D341Med (cell line): ENCODE measurements at regions not wholly inside any gene's neighbourhood (a gene's known extent, or its start where the extent isn't known, plus 50 kb on each side); places are given as distances from the start of the nearest gene placed in this dataset.
"Not testable (repeated sequence)": the region's sequence is repeated elsewhere in the genome, so short reads cannot be mapped to it uniquely, and the experiment has no call there.

Experiments
- DNase-seq: peaks from one replicate; pipeline ENCODE4 v3.0.0; 2012; ENCODE audit warnings: low spot score

DNA sequence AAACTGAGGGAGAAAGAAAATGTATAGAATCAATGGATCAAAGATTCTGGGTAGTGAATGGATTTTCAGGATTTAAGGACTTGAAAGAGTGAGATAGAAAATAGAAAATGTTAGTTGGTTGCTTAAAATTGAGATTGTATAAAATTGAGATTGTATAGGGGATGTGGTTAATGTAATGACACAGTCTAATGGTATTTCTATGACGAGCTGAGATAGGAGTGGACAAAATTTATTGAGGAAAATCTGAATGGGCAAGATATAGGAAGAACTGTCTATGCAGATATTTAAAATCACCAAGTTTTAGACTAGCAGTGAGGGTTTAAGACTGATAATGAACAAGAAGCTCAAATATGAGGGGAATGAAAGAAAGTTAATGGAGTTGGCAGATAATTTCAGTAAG, 406.6 kb downstream of the NYAP2 start:
- DNase-seq, result no peak

DNA sequence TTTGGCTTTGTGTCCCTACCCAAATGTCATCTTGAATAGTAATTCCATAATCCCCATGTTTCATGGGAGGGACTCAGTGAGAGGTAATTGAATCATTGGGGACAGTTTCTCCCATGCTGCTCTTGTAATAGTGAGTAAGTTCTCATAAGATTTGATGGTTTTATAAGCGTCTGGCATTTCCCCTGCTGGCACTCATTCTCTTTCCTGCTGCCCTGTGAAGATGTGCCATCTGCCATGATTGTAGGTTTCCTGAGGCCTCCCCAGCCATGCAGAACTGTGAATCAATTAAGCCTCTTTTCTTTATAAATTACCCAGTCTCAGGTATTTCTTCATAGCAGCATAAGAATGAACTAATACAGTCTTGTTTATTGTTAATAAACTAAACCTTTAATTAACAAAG, 402.6 kb downstream of the NYAP2 start:
- not testable (repeated sequence) for DNase-seq

DNA sequence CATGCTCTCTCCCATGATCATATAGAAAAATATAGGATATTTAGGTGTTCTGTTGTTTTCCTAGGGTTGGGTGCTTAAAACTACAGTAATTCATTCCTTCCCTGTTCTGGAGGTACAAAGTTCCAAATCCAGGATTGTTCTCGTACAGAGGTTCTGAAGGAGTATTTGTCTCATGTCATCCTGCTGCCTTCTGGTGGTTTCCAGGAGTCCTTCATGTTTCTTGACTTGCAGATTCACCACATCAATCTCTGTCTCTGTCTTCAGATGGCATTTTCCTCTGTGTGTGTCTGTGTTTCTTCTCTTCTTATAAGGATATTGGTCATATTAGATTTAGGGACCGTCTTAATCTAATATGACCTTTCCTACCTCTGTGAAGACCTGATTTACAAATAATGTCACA, 397.9 kb downstream of the NYAP2 start:
- no peak for DNase-seq

DNA sequence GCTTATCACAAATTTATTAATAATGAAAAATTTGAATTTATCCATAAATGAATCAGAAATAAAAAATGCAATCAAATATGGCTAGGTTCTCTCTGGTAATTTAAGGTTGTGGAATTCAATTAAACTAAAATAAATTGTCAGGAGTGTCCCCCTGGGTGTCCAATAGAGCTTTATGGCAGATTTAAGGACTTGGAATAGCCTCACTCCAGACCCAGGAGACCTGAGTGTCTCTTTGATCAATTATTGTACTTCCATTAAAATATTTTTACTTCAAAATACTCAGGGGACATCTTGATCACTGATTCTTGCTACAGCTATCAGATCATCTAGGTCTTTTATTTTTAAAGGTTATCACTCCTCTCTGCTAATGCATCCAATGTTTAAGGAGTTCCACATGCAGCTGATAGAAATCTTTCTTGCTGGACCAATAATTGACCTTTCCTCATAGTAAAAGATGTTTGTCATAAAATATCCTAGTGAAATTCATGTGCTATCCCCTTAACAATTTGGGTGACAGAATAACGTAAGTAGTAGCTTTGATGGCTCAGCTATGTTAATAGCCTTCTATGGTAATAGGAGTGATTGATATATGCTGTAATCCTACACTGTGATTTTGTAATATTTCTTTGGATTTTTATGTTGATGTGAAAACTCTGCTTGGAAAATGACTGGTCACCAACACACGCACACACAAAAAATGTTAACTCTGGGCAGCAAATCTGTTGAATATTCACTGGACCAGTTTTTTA, 395.3 kb downstream of the NYAP2 start:
- DNase-seq, result no peak

DNA sequence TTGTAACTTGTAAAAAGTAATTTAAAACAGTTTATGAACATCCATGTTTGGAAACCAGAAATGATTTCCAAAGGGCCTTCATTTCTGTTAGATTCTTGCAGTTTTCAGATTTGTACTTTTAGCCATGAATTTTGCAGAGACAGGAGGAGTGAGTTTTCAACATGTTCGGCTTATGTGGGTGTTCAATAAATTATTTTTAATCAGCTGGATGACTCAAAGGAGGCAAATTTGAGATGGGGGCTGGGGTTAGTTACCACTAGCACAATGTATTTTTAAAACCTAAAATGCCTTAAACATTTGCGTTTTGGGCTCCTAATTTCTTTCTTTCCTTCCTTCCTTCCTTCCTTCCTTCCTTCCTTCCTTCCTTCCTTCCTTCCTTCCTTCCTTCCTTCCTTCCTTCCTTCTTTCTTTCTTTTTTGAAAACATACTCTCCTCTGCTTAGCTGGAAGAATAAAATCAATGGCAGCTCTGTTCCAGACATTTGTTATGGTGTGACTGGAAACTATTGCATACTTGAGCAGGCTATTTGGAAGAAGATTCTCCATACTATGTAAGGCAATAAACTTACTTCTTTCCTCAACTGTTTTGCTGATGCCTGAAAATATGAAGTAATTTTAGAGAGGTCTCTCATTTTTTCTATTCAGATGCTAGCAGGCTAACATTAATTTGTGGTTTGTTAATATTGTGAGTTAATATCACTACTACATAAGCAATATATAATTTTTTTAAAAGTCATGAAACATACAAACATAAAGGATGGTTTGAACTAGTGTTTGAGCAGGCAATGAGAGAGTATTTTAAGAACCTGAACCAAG, 394.4 kb downstream of the NYAP2 start:
- DNase-seq, result no peak

DNA sequence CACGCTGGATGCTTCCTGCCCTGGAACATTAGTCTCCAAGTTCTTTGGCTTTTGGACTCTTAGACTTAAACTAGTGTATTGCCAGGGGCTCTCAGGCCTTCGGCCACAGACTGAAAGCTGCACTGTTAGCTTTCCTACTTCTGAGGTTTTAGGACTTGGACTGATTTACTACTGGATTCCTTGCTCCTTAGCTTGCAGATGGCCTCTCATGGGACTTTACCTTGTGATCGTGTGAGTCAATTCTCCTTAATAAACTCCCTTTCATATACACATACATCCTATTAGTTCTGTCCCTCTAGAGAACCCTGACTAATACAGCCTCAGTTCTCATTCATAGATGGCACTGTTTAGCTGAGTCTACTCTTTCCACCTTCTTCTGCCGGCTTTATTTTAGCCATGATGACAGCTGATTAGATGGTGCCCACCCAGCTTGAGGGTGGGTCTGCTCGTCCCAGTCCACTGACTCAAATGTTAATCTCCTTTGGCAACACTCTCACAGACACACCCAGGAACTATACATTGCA, 389.1 kb downstream of the NYAP2 start:
- DNase-seq, result no peak

DNA sequence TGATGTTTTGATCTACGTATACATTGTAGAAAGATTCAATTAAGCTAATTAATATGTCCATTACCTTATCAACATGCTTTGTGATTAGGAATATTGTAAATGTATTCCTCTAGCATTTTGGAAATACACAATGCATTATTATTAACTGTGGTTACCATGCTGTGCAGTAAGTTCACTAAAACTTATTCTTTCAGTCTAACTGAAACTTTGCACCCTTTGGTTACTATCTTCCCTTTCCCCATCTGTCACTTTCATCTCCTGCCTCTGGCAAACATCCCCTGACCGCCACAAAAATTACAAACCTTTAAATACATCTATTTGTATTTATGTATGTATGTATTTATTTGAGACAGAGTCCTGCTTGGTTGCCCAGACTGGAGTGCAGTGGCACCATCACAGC, 388.0 kb downstream of the NYAP2 start:
- DNase-seq, result no peak

DNA sequence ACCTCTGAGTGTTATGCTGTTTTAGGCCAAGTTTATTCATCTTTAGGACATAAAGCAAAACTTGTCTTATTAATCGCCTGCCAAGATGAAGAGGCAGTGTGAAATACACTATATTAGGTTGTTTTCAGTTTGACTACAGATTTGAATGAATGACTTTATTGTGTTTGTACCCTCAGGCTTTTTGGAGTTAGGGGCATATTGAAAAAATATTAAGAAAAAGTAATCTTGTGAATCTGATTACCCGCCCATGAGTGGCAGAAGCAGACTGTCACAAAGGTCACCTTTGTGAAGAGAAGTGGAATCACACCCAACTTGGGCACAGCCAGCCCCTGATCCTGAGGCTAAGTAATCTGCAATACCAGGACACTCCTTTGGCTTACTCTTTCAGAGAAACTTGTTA, 382.5 kb downstream of the NYAP2 start:
- DNase-seq, result no peak

DNA sequence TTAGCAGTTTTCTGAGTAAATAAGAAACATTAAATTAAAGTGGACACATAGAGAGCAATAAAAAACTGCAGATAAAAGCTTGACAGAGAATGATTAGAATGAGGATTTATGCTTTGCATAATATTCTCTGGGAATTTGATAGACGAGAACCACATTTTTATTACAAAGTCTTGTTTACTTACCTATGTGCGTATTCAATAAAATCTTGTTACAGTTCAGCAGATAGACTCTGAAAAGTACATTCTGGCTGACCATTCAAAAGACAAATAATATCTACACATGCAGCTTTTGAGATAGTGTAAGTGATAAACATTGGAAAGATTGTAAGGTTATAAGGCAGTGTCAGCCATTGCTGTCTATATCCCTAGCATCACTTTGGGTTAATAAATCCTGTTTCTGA, 381.6 kb downstream of the NYAP2 start:
- no peak for DNase-seq

DNA sequence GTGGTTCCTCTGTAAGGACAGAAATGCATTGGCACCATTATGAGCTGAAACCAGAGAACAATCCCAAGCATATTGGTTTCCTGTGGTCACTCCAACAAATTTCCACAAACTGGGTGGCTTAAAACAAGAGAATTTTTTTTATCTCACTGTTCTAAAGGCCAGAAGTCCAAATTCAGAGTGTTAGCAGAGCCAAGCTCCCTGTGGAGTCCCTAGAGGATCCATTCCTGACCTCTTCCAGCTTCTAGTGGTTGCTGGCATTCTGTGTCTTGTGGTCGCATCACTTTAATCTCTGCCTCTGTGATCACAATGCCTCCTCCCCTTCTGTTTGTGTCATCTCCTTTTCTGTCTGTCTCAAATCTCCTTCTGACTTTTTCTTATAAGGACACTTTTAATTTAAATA, 380.3 kb downstream of the NYAP2 start:
- DNase-seq, result no peak

DNA sequence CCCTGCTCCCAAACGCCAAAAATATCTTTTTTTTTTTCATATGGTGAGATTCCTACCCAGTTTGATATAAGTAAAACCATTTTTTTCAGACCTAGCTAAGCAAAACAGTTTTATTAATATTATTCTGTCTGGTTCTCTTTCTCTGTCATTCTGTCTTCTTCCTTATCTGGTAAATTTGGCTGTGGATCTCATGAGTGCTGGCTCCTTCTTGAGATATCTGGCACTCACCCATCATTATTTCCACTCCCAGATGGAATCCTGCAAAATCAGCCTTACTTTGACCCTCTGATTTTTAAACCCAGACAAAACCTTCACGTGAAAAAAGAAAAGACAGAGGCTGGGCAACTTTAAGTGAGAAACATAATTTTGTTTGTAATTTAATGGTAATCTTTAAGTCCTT, 373.6 kb downstream of the NYAP2 start:
- no peak for DNase-seq

DNA sequence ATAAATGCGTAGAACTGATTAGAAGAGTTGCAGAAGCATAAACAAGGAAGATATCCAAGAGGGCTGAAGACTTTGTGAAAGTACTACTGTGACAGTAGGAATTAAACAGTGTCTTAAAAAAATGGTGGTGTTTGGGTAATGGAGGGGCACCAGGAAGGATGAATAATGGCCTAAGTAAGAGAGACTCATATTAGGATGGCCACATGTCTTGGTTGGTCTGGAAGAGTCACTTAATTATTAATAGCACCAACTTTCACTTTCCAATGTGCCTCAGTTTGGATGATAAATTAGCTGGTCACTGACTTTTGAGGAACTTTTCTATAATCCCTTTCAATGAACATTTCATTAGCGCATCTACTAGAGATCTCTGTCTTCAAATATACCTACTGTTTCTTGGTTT, 372.2 kb downstream of the NYAP2 start:
- no peak for DNase-seq

DNA sequence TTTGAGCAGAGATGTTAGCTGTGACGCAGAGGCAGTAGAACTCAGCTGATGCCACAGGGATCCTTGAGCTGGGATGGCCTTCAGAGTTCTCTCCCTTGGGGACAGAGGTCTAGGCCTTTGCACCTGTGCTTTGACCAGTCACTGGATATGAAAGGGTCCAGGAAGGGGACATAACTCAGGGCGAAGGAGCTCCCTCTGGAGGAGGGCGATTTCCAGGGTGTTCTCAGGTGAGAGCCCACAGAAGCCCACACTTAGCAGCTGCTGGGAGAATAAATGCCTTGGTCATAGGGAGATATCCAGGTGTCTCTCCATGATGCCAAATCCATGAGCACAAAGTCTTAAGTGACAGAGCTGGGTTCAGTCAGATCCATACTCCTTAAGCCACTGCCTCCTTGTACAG, 369.2 kb downstream of the NYAP2 start:
- DNase-seq, result no peak

DNA sequence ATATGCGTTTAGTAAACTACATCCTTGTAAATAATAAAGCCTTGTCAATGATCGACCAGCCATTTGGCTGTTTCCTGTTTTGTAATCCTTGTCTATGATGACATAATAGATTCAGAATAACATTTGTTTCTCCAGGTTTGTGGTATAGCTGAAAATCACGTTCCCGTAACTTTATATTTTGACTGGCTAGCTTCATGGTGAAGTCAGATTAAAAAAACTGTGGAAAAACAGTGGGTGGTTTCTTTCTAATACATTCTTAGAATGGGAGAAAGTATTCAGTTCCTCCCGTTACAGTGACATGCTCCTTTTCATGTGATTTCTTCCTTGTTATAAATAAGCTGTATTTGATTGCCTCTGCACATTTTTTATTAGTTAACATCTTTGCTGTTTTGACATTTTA, 366.9 kb downstream of the NYAP2 start:
- no peak for DNase-seq

DNA sequence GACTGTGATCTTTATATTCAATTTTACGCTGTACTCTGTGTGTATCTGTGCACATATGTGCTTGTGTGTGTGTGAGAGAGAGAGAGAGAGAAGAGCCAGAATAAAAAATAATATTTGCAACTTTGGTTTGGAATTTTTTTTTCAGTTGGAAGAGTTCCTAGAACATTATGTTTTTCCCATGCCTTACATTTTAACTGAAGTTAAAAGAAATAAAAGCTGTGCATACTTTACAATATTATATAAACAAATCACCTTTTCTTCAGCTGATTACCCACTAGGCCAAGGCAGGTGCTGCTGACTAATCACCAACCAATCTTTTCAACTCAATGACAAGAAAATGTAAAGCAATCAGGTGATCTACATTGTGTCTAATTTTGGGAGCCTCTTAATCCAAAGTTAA, 366.3 kb downstream of the NYAP2 start:
- DNase-seq, result no peak

DNA sequence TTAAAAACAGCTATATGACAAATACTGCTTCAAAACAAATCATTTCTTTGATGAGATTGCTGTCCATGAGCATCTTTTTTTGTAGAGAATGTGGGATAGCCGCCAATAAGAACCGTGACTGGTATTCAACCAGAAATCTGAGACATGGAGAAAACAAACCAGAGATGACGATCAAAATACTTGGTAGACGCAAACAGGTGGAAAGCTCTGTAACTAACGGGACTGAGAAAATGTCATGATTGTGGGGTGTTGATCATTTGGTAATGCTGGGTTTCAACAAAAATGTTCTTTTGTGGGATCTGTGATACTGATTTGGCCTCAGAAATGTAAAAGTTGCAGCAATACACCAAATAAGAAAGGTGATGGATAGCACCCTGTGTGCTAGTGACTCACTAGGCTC, 364.8 kb downstream of the NYAP2 start:
- no peak for DNase-seq

DNA sequence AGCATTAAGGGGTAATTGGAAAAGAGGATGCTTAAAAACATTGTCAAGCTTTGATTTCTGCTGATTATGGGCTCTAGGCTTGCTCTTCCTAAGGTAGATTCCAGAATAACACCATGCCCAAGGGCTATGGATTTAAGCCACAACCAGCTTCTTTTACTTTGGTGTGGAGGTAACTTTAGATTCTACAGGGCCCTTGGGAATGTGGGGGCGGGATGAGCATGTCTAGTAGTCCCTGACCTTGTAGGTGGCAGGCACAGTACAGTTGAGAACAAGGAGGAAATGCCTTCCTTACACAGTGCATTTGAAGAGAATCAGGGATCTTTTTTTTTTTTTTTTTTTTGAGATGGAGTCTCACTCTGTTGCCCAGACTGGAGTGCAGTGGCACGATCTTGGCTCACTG, 364.2 kb downstream of the NYAP2 start:
- DNase-seq, result no peak

DNA sequence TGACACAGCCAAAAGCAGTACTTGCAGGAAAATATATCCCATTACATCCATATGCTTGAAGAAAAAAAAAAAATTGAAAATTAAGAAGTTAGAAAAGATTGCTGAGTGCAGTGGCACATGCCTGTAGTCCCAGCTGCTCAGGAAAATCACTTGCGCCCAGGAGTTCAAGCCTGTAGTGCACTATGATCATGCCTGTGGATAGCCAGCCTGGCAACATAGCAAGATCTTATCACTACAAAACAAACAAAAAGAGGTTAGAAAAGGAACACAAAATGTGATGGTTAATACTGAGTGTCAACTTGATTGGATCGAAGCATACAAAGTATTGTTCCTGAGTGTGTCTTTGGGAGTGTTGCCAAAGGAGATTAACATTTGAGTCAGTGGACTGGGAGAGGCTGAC, 361.9 kb downstream of the NYAP2 start:
- no peak for DNase-seq

DNA sequence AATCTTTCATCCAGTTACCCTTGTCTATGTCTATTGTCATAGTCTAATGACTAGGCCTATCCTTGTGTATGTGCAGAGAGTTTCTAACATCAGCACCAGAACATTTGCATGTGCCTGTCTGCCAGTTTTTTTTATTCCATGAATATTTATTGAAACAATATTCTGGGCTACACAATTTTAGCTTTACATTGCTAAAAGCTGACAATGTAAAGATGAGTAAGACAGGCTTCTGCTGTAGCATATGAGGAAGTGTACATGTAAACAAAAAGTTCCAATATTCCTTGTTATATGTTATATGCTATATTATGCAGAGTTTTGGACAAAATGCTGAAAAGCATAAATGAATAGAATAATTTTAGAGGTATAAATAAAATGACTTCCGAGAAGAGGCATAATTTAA, 357.7 kb downstream of the NYAP2 start:
- DNase-seq, result no peak

DNA sequence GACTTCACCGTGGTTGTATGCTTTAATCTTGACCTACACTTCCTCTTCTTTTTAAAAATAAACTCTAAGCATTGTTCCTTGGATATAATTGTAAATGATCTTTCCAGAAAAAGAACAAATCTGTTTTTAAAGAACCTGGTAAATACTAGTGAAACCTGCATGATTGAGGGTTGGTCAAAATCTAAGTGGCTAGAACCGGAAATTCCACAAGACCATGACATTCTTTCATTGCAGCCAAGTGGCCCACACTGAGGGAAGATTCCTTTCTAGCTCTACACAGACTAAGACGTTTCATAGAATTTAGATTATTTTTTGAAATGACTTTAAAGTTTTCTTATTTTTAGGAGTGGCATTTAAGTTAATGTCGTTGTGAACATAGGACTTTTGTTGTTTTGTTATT, 356.7 kb downstream of the NYAP2 start:
- no peak for DNase-seq

DNA sequence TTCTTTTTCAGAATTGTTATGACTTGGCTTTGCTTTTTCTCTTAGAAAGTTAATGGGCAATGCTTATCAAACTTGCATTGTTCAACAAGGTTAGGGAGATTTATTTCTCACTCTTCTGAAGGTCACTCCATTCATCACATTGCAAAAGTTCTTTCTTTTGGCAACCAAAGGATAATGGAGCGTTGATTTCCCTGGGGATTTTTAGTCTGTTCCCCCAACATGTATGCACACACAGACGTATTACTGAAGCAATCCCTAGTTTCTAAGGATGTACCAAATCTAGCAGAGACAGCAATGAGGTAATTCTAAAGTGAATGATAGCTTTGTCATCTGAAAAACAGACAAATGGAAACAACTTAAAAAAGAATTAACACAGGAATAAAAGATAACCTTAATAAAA, 349.1 kb downstream of the NYAP2 start:
- no peak for DNase-seq

DNA sequence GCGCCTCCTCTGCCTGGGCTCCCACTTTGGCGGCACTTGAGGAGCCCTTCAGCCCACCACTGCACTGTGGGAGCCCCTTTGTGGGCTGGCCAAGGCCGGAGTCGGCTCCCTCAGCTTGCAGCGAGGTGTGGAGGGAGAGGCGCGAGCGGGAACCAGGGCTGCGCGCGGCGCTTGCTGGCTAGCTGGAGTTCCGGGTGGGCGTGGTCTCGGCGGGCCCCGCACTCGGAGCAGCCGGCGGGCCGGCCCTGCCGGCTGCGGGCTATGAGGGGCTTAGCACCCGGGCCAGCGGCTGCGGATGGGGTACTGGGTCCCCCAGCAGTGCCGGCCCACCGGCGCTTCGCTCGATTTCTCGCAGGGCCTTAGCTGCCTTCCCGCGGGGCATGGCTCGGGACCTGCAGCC, 344.5 kb downstream of the NYAP2 start:
- not testable (repeated sequence) for DNase-seq

DNA sequence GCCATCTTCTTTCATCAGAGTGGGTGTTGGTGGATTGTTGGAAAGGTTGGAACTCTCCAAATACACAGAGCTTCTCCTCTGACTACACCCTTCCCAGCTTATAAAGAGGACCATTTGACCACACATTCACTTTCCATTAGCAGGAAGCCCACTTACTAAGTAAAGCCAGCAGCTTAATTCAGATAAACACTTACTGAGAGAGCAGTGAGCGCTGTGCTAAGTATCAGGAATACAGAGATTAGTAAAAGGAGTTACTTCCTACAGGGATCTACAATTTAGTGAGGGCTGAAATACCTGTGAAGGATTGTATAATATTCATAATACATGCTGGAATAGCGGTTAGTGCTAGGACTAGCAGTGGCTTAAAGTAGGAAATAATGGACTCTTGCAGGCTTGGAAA, 343.0 kb downstream of the NYAP2 start:
- no peak for DNase-seq

DNA sequence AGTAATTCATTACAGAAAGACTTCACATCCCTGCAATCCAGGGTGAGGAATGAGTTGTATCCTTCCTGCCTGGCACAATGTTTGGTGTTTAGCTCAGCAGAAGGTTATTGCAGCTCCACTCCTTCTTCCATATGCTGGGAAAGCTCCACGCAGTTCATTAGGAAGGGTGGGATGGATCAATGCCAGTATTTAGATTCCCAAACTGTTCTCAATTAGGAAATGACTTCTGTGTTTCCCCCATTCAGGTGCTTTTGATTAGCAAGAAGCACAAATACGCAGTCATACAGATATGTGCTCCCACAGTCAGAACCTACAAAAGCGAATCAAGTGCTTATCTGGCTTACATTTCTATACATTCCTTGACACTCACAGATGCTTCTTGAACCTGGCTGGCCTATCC, 340.6 kb downstream of the NYAP2 start:
- no peak for DNase-seq
